HG03469 (cell line): ENCODE measurements at regions not wholly inside any gene's neighbourhood (a gene's known extent, or its start where the extent isn't known, plus 50 kb on each side); places are given as distances from the start of the nearest gene placed in this dataset.
"Not testable (repeated sequence)": the region's sequence is repeated elsewhere in the genome, so short reads cannot be mapped to it uniquely, and the experiment has no call there.

Experiments used
- ATAC-seq: cut with Tn5 transposase; IDR thresholded peaks from one replicate; pipeline ENCODE4 v1.9.1; 2021; ENCODE audit warnings: mild to moderate bottlenecking, moderate library complexity, moderate number of reproducible peaks; ENCODE audit not compliant: unreplicated experiment

DNA sequence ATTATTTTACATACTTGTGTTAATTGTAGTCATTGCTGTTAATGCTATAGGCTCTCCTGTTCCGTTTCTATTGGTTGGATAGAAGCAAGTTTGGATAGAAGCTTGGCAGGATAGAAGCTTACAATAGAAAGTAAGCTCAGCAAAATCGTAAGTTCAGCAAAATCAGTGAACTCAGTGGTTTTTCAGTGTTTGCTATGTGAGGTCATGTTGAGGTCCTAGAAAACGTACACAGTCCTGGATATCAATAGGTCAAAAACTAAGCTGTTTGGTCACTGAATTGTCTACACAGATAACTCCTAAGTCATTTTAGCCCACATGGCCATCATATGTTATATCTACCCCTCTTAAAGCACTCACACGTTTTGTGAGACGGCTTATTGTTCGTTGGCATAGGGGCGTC is 299.4 kb downstream of the MAN2A1 start:
- no peak for ATAC-seq

- no peak for ATAC-seq
These were observed 300.4 kb downstream of the MAN2A1 start for GRCh38 chr5:109989994-109990722.

DNA sequence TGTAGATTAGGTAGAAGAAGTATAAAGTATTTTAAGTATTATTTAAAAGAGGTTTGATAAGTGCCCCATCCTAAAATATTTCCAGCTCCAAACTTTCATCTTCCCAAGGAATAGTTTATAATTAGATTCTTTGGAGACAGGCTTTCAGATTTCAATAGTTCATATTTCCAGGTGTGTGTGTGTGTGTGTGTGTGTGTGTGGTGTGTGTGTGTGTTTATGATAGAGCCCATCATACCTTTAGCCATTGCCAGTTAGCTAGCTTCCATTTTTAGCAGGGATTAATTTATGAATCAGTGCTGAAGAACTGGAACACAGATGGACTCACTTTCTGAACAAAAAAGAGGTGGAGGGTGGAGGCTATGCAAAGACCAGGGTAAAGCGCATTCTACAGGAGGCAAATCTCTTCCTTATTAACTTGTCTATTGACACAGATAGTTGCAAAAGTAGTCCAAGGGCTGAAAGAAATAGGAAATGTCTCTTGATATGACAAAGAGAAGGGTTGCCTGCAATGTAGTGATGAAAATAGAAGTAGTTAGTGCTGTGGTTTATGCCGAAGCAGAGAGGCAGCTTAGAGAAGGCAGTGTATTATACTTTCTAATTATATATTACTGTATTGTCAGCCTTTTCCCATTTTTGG is 301.1 kb downstream of the MAN2A1 start:
- ATAC-seq, result no peak

GRCh38 chr5:109992264-109992915 is 302.7 kb downstream of the MAN2A1 start:
- ATAC-seq, result no peak

- no peak for ATAC-seq
These were observed 304.4 kb downstream of the MAN2A1 start for GRCh38 chr5:109994135-109994534.

DNA sequence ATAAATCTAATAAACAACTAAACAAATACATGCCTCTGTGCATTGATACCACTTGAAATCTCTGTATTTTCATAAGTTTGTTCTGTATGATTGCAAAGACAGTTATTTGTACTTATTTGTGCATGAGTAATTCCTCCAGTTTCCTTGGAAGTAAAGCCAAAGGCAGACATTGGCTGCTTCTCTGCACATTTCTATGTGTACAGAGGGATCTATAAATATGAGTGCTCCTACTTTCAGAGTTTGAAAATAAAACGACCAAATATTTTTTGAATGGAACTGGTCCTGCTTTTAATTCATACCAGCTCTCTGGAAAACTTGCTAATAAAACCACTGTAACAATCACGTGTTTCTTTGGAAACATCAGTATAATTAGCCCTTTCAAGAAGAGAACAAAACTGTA is 306.5 kb downstream of the MAN2A1 start:
- no peak for ATAC-seq

GRCh38 chr5:109997161-109997560 is 307.4 kb downstream of the MAN2A1 start:
- no peak for ATAC-seq

- no peak for ATAC-seq
These were observed 308.5 kb downstream of the MAN2A1 start for GRCh38 chr5:109998208-109998607.

DNA sequence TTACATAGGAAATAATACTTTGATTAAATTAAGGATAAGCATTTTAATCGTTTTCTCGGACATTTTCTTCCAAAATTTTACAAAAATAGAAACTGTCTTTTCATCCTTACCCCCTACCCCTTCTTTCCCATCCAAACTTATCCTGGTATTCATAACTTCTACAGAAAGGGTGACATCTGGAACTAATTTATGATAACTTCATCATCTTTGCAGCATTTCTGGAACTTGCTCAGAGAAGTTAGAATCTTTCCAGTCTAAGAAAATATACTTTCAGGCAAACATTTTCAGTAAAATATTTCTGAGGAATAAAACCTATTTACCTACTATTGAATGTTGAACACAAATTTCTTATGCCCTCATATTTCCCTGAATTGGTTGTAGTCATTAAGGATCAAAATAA is 309.0 kb downstream of the MAN2A1 start:
- no peak for ATAC-seq

- no peak for ATAC-seq
These were observed 311.9 kb downstream of the MAN2A1 start for GRCh38 chr5:110001648-110002047.

DNA sequence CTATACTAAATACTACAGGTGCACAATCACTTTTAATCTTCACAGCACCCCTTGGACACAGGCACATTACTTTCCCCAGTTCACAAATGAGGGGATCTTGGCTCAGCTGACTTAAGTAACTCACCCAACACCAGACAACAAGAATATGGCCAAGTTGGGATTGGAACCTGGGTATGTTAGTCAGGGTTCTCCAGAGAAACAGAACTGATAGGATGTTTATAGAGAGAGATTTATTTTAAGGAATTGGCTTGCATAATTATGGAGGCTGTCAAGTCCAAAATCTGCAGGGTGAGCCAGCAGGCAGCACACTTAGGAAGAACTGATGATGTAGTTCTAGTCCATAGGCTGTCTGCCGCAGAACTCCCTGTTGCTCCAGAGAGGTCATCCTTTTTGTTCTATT is 312.9 kb downstream of the MAN2A1 start:
- no peak for ATAC-seq

DNA sequence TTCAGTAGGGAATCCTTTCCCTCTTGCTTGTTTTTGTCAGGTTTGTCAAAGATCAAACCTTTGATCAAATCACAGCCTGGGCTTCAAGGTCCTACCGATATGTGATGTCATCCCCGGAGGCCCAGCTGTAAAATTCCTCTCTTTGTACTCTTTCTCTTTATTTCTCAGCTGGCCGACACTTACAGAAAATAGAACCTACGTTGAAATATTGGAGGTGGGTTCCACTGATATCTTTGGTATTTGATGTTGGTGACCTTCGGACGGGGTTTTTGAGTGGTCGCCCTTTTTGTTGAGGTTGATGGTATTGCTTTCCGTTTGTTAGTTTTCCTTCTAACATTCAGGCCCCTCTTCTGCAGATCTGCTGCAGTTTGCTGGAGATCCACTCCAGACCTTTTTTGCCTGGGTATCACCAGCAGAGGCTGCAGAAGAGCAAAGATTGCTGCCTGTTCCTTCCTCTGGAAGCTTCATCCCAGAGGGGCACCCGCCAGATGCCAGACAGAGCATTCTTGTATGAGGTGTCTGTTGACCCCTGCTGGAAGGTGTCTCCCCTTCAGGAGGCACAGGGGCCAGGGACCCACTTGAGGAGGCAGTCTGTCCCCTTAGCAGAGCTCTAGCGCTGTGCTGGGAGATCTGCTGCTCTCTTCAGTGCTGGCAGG is 316.3 kb downstream of the MAN2A1 start:
- ATAC-seq, result not testable (repeated sequence)

GRCh38 chr5:110007101-110007500 is 317.4 kb downstream of the MAN2A1 start:
- no peak for ATAC-seq

DNA sequence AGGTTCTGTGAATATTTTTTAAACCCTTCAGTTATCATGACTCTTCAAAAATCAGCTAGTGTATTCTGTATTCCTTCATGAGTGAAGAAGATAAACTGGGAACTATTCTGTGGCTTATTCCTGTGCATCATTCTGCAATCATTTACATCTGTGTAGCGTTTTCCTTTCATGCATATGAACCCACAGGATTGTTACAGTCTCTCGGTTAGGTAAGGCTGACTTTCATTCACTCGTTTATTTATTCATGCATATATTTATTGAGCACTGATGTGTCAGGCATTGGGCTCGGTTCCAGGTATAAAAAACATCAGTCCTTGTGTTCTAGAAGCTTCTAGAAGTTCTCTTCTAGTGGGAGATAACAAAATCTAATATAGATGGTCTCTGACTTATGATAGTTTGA is 318.4 kb downstream of the MAN2A1 start:
- ATAC-seq, result no peak

DNA sequence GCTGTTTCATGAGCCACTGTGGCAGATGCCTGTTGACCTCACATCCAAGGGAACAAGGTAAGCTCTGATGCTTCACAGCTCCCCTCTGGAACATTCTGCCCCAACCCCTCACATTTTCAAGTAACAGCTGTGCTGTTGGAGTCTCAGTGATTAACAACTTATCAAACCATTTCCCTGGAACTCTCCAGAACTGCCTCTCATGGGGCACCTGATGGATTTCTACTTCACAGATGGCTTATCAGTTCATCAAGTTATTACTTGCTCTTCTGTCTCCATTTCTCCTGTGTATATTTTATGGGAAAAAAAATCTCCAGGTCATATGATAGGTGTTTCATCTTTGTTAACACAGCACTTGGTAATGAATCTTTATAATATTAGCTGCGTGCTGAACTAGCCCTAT is 322.4 kb downstream of the MAN2A1 start:
- no peak for ATAC-seq

DNA sequence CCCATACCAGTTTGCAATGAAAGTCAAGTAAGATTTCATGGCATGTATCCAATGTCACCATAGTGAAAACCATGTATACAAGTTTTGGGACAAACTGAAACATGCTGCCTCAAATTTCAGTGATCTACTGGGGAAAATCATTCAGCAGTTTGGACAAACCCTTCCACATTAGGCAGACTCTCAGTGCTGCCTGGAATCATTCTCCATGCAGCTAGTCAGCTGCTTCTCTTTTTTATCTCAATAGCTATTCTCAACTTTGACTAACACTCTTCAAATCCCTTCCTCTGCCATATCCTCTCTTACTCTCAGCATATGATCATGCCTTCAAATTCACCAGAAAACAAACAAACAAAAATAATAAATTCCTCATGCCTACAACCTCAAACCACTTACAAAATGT is 323.3 kb downstream of the MAN2A1 start:
- no peak for ATAC-seq

DNA sequence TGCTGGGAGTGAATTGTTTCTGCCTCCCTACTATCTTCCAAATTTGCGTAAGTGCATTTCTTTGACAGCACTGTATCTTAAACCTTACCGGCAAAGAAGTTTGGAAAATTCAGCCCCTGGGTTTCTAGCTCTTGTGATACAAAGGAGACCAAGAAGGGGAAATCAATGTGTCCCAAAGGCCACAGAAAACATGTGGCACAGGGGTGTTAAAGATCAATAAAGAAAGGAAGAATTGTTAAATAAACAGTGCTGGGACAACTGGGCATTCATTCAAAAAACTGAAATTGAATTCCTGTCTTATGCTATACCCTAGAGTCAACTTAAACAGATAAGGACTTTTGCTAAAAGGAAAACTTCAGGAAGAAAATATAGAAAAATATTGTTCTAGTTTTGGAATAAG is 328.1 kb downstream of the MAN2A1 start:
- no peak for ATAC-seq

GRCh38 chr5:110018509-110018908 is 328.8 kb downstream of the MAN2A1 start:
- no peak for ATAC-seq

DNA sequence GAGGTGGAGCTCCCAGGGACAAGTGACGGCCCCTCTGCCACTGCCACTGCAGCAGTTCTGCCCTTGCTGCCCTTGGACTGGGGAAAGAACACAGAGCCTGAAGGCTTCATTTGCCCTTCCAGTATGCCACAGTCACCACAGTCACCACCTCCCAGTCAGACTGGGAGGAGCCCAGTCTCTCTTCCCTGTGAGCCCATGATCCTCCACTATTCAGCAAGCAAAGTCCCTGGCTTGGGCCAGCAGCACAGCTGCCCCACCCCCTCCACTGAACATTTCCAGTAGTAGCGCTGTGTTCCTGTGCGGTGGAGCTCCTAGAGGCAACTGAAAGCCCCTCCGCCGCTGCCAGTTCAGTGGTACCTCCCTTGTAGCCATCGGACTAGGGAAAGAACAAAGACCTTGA is 329.4 kb downstream of the MAN2A1 start:
- ATAC-seq, result no peak

- ATAC-seq, result no peak
These were observed 330.1 kb downstream of the MAN2A1 start for GRCh38 chr5:110019780-110020179.

DNA sequence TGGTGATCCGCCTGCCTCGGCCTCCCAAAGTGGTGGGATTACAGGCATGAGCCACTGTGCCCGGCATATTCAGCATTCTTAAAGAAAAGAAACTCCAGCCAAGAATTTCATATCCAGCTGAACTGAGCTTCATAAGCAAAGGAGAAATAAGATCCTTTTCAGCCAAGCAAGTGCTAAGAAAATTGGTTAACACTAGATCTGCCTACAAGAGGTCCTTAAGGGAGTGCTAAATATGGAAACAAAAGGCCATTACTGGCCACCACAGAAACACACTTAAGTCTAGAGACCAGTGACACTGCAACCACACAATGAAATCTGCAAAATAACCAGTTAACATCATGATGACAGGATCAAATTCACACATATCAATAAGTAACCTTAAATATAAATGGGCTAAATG is 331.5 kb downstream of the MAN2A1 start:
- no peak for ATAC-seq

- no peak for ATAC-seq
These were observed 335.4 kb downstream of the MAN2A1 start for GRCh38 chr5:110025160-110025559.
